Aorta (tissue), 5 donors: ENCODE measurements at regions not wholly inside any gene's neighbourhood (a gene's known extent, or its start where the extent isn't known, plus 50 kb on each side); places are given as distances from the start of the nearest gene placed in this dataset.

Source experiments
- ATAC-seq: fragments of 200-7000 bp; cut with Tn5 transposase; one replicate; pipeline ENCODE4 v1.9.1; 2022; ENCODE audit warnings: moderate library complexity; ENCODE audit not compliant: low FRiP score
- DNase-seq, 2 donors: peaks; one replicate each; pipeline ENCODE4 v3.0.0-alpha.2; 2020
- H3K27ac ChIP-seq, 2 donors: one replicate each; pipeline ENCODE4 v1.5.1; 2013; ENCODE audit warnings: low read length in 2 of 2, mild to moderate bottlenecking in 2 of 2, moderate library complexity in 2 of 2, control low read depth in 1 of 2, inconsistent platforms in 1 of 2, low read depth in 1 of 2
- H3K27me3 ChIP-seq, 2 donors: one replicate each; pipeline ENCODE4 v1.6.1; 2013; ENCODE audit warnings: control low read depth in 1 of 2, low read length in 1 of 2, mild to moderate bottlenecking in 1 of 2, moderate library complexity in 1 of 2; ENCODE audit not compliant: insufficient read depth in 2 of 2, control insufficient read depth in 1 of 2
- H3K36me3 ChIP-seq, 2 donors: one replicate each; pipeline ENCODE4 v1.6.1; 2013; ENCODE audit warnings: control low read depth in 1 of 2, low read length in 1 of 2, mild to moderate bottlenecking in 1 of 2; ENCODE audit not compliant: insufficient read depth in 2 of 2, control insufficient read depth in 1 of 2
- H3K4me1 ChIP-seq, 2 donors: one replicate each; pipeline ENCODE4 v1.6.1; 2013; ENCODE audit warnings: low read length in 2 of 2, control low read depth in 1 of 2, mild to moderate bottlenecking in 1 of 2, moderate library complexity in 1 of 2; ENCODE audit not compliant: insufficient read depth in 2 of 2, control insufficient read depth in 1 of 2
- H3K4me3 ChIP-seq, 2 donors: one replicate each; pipeline ENCODE4 v1.5.1; 2013; ENCODE audit warnings: low read length in 2 of 2, control low read depth in 1 of 2, mild to moderate bottlenecking in 1 of 2
- H3K9me3 ChIP-seq: one replicate; pipeline ENCODE4 v1.6.1; 2013; ENCODE audit warnings: mild to moderate bottlenecking, low read length; ENCODE audit not compliant: control insufficient read depth
- WGBS, 2 donors: extraction: QIAGEN DNeasy Blood & Tissue Kit; methylation state at CpG; one replicate each; pipeline ENCODE4 v1.1.7; 2013; 5-methylcytosine and 5-hydroxymethylcytosine counted together
- intact Hi-C, 2 donors: fragments of 100-400 bp; cut with DNase I; formaldehyde crosslinking; loops; one replicate each; pipeline versions ENCODE4 v1.14.2 to v1.15.0; 2022
- donor health status: healthy with polysubstance abuse.
- donor health status: Bipolar disorder and iron deficiency.
- donor health status: DM: no; HTN: no; CAD: no.
- donor health status: DM: no; HTN: no; CAD: no.
- donor health status: DM: yes; HTN: yes; CAD: no.

DNA sequence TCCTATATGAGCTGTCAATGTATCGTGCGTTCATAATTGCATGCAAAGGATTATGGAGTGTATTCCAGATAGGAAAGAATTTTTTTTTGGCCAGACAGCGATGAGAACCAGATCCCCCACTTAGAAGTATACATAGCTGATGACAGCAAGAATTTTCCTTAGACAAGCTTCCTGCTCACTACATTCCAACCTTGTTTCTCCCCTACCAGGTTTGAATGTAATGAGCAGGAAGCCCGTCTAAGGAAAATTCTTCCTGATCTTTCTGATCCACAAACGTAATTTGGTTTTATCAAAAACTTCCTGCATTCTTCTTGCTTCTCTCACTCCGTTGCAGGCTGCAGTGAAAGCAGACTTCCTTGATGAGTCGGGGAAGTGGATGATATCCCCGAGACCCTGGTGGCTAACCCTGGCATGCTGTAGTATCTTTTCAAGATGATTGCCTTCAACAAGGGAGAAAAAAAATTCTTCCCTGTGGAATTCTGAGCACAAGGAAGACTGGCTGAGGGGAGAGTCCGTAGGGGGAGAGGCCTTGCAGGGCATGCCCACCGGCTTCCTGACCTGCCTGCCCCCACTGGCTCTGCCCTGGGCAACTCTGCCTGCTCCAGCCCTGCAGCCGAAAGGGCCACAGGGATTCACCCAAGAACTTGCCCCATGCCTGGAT, 243.1 kb downstream of the TLE3 start:
- intact Hi-C loops = no loop called here
- Histone ChIP-seq H3K27me3 (no peaks in the 10 kb centered on the region), H3K4me3 (no peak overlapping the region), H3K9me3 (no peaks in the 10 kb centered on the region), H3K36me3 (no peaks in the 10 kb centered on the region), H3K27ac (no peak overlapping the region), H3K4me1 (no peaks in the 10 kb centered on the region)
- no peak for ATAC-seq
- WGBS, 2 donors = 86 to 89% methylated on average over 11 of the region's 11 CpGs
- DNase-seq = no peak

DNA sequence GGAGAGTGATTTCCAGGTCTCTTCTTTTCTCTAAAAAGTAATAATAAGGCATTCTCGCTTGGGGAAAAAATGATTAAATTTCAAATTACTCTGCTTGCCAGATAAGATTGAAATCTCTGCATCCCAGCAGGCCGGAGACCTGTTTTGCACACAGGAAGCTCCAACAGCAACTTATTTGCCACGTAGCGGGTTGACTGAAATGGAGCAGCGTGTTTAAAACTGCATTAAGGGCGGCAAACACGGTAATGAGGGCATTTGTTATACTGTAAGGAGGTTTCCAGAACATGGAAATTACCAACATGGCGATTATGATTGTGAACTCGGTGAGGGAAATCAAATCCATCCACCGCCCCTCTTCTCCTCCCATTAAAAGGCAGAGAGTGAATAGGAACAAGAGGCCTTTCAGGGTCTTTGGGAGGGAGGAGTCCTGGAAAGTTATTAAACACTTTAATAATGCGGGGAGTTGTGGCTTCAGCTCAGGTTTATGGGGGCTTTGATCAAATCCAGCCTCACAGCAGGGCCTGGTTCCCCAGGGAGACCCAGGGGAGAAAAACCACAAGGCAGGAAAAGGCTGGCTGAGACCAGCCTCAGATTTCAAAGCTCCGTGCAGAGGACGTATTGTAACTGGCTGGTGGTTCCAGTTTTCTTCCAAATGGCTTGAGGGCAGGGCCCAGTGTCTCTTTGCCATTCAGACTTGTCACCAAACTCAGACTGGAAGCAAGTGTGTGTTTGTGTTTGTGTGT, 242.3 kb downstream of the TLE3 start:
- H3K27ac ChIP-seq = no peak overlapping the region
- no peaks in the 10 kb centered on the region for H3K36me3 ChIP-seq
- WGBS, 2 donors = 91 to 92% methylated on average over 13 of the region's 13 CpGs
- ATAC-seq = no peak
- no peaks in the 10 kb centered on the region for H3K27me3 ChIP-seq
- no peaks in the 10 kb centered on the region for H3K4me1 ChIP-seq
- no peaks in the 10 kb centered on the region for H3K9me3 ChIP-seq
- no peak for DNase-seq
- no peak overlapping the region for H3K4me3 ChIP-seq
- intact Hi-C loops = no loop called here

DNA sequence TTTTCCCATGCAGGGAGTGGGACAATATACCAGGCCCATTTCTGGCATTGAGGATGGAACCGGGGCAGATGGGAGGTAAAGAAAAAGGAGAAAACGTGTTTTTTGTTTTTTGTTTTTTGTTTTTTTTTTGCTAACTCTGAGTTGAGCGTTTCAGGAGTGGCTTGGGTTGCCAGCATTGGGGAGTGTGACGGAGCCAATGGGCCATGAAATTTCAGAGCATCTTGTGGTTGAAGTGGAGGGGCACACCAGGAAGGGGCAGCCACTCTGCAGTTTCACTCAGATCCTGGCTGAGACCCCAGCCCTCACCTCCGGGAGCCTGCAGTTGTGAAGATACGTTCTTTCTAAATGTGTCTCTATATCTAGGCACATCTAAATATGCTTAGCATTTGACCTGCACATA, 240.5 kb downstream of the TLE3 start:
- Histone ChIP-seq H3K4me1 (no peaks in the 10 kb centered on the region), H3K27ac (no peak overlapping the region), H3K4me3 (no peak overlapping the region), H3K27me3 (no peaks in the 10 kb centered on the region), H3K36me3 (no peaks in the 10 kb centered on the region), H3K9me3 (no peaks in the 10 kb centered on the region)
- intact Hi-C loops = no loop called here
- 93 to 95% methylated on average over 6 of the region's 6 CpGs for WGBS, 2 donors
- no peak for DNase-seq
- ATAC-seq = no peak

DNA sequence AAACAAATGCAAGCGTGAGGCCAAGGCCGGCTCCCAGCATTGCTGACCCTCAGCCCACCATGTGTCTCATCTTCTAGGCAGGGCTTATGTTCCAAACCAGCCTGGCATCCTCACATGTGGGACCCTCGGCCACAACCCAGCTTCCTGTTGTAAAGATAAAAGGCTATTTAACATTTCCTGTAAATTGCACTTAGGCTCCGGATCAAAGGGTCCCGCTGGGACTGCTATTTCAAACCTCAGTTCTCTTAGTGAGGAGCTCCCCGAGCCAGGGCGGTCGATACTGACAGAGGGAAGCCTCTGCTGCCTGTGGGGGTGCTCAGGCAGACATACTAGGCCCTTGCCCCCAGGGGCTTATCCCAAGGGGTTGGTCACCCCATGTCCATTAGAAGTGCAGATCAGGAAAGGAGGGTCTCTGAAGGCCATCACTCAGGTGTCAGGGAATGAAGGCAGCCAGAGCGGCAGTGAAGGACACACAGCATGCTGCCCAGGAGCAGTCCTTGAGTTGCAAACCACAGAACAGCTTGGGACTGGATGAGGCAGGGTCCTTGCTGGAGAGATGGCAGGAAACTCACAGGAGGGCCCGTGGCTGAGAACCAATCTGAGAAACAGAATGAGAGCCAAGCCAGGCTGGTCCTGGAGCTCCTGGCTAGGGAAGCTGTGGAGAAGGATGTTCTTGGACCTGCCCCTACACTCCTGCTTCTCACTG, 239.9 kb downstream of the TLE3 start:
- Histone ChIP-seq H3K4me3 (no peak overlapping the region), H3K4me1 (no peaks in the 10 kb centered on the region), H3K9me3 (no peaks in the 10 kb centered on the region), H3K27ac (no peak overlapping the region), H3K36me3 (no peaks in the 10 kb centered on the region), H3K27me3 (no peaks in the 10 kb centered on the region)
- intact Hi-C loops = no loop called here
- 86 to 91% methylated on average over 10 of the region's 10 CpGs for WGBS, 2 donors
- DNase-seq = no peak
- ATAC-seq = no peak

DNA sequence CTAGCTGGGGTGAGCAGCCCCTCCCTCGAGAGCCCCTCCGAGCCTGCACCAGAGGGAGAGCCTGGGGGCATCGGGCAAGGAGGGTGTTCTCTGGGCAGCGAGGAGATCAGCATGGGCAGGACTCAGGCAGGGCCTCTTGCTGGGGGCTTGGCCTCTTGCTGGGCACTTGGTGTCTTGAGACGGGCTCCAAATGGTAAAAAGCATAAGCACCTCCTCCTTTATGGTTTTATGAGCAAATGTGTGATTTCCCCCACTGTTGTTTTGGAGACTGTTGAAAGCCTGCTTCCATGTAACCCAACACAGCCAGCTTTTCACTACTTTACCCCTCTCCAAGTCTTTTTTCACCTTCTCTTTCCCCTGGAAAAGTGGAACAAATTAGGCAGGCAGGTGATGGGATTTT, 239.3 kb downstream of the TLE3 start:
- intact Hi-C loops = no loop called here
- Histone ChIP-seq H3K27me3 (no peaks in the 10 kb centered on the region), H3K36me3 (no peaks in the 10 kb centered on the region), H3K4me1 (no peaks in the 10 kb centered on the region), H3K4me3 (no peak overlapping the region), H3K27ac (no peak overlapping the region), H3K9me3 (no peaks in the 10 kb centered on the region)
- 86 to 91% methylated on average over 5 of the region's 5 CpGs for WGBS, 2 donors
- DNase-seq (no peak), ATAC-seq (no peak)

DNA sequence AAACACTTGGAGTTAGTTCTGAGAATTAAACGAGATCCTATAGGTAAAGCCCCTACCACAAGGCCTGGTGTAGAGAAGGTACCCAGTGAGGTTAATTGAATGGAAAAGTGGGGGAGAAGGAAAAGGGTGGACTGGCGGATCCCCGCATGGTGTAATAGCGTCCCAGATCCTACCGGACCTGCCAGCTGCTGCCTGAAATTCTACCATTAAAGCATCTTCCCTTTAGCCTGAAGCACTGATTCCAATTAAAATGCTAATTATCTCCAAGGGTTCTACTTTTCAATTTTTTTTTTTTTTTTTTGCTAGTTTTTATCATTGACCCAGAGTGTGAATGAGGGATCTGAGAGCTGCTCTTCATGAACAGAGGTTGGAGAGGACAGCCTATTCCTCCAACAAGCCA, 237.9 kb downstream of the TLE3 start:
- H3K36me3 ChIP-seq = no peaks in the 10 kb centered on the region
- H3K4me1 ChIP-seq = no peaks in the 10 kb centered on the region
- DNase-seq = no peak
- ATAC-seq = no peak
- no peak overlapping the region for H3K4me3 ChIP-seq
- intact Hi-C loops = no loop called here
- H3K27ac ChIP-seq = no peak overlapping the region
- no peaks in the 10 kb centered on the region for H3K9me3 ChIP-seq
- 97 to 98% methylated on average over 5 of the region's 5 CpGs for WGBS, 2 donors
- no peaks in the 10 kb centered on the region for H3K27me3 ChIP-seq

DNA sequence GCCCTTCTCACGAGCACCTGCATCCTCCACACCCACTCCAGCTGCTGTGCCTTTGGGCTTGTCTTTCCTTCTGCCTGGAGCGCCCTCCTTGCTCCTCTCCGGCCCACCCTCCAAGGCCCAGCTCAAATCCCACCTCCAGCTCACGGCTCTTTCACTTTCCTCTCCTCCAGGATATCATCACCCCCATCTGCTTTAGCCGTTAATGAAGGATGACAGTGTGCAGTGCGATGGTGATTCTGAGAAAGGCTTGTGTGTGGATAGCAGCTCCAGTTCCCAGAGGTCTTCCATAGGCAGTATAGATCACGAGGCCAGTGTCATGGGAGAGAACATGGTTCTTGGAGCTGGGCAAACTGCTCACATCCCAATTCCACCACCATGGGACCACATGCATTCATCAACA, 237.4 kb downstream of the TLE3 start:
- intact Hi-C loops = no loop called here
- H3K27ac ChIP-seq = no peak overlapping the region

DNA sequence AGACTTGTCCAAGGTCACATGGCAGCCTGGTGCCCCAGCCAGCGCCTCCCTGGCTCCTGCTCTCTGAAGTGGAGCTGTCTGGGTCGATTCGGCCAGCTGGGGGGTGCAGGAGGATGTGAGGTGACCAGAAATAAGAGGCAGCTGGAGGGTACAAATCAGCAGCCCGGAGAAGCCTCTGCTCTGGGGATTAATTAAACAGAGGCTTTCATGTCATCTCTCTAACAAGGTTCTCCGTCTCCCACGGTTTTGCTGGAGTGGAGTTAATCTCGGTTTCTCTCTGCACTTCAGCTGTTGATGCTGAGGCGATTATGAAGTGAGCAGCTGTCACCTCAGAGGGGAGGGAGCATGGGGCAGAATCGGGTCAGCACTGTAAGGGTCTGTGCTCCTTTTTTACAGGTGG, 236.8 kb downstream of the TLE3 start:
- no peaks in the 10 kb centered on the region for H3K27me3 ChIP-seq
- intact Hi-C loops = no loop called here
- no peak overlapping the region for H3K4me3 ChIP-seq
- H3K27ac ChIP-seq = no peak overlapping the region
- no peaks in the 10 kb centered on the region for H3K4me1 ChIP-seq
- H3K9me3 ChIP-seq = no peaks in the 10 kb centered on the region
- H3K36me3 ChIP-seq = no peaks in the 10 kb centered on the region
- WGBS, 2 donors = 77 to 84% methylated on average over 9 of the region's 9 CpGs
- ATAC-seq (no peak), DNase-seq (no peak)

More for the DNA sequence above, 237.4 kb downstream of the TLE3 start:
- Histone ChIP-seq H3K36me3 (no peaks in the 10 kb centered on the region), H3K4me3 (no peak overlapping the region), H3K4me1 (no peaks in the 10 kb centered on the region), H3K9me3 (no peaks in the 10 kb centered on the region), H3K27me3 (no peaks in the 10 kb centered on the region)
- 92 to 93% methylated on average over 7 of the region's 7 CpGs for WGBS, 2 donors
- DNase-seq (no peak), ATAC-seq (no peak)
